ENCODE measurements at regions not wholly inside any gene's neighbourhood (a gene's known extent, or its start where the extent isn't known, plus 50 kb on each side); places are given as distances from the start of the nearest gene placed in this dataset.

DNA sequence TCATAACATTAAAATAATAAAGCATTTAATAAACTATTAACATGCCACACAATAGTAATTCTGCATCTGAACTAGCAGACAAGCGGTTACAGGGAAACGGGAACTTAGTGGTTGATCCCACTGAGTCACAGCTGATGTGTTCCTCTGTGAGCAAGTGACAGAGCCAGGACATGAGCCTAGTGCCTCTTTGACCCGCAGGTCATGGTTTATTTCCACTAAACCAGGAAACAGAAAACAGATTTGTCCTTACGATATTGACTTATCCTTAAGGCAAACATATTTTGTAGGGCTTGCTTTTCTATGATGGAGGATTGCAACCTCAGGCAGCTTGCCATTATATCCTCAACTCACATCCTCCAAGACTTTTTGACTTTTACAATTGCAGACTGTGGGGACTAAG is 987.3 kb downstream of the CCSER2 start:
- TF ChIP-seq CTCF (IDR thresholded peaks at IDR 0.05; ENCODE audit: insufficient read depth, low read depth, low read length) (no peak), EZH2 (IDR thresholded peaks at IDR 0.05; ENCODE audit: insufficient read depth, low read length) (no peak)
